ENCODE measurements at regions not wholly inside any gene's neighbourhood (a gene's known extent, or its start where the extent isn't known, plus 50 kb on each side); places are given as distances from the start of the nearest gene placed in this dataset.

- Histone ChIP-seq H3K4me3 (replicated peaks in 1 of 3; ENCODE audit: insufficient read depth in 1 of 3, low read depth in 2 of 3, low read length in 3 of 3) (no peak overlapping the region), H3K9ac (ENCODE audit: insufficient read depth, low read depth, low read length) (no peak overlapping the region), H3K79me2 (ENCODE audit: insufficient read depth, low read length) (no peaks in the 10 kb centered on the region), H3K4me2 (ENCODE audit: low read depth, low read length) (no peak overlapping the region), H3K27ac (ENCODE audit: extremely low read length, insufficient read depth, low read length) (no peak overlapping the region), H3K9me3 (ENCODE audit: low read length) (no peaks in the 10 kb centered on the region), H4K20me1 (ENCODE audit: insufficient read depth, low read length) (no peaks in the 10 kb centered on the region), H2AFZ (ENCODE audit: low read length) (no peak overlapping the region), H3K36me3 (replicated peaks in 1 of 2; ENCODE audit: control insufficient read depth in 1 of 2, insufficient read depth in 2 of 2, low read length in 2 of 2) (no peaks in the 10 kb centered on the region), H3K27me3 (ENCODE audit: control insufficient read depth in 1 of 2, insufficient read depth in 2 of 2, low read length in 2 of 2) (no peaks in the 10 kb centered on the region), H3K4me1 (ENCODE audit: insufficient read depth, low read length) (no peaks in the 10 kb centered on the region)
- WGBS (ENCODE audit: low lambda C conversion rate) = 16% methylated on average over 2 of the region's 2 CpGs
- in situ Hi-C loops (cut with HindIII; ENCODE audit: extremely low pct_ligation_motif_present, low pct_unique_long_range_greater_than_20kb) (no loop called here), intact Hi-C loops (cut with micrococcal nuclease; ENCODE audit: unreplicated experiment) (no loop called here)
- no peak for FAIRE-seq
- TF ChIP-seq FOXM1 (CRISPR knock-in tag; IDR thresholded peaks at IDR 0.05) = no peak
- no peak for TF ChIP-seq ZNF260 (CRISPR knock-in tag; IDR thresholded peaks at IDR 0.05; ENCODE audit: borderline replicate concordance, low read depth)
- TF ChIP-seq PLRG1 (conservative IDR thresholded peaks at IDR 0.05) = no peak
- no peak for TF ChIP-seq SIX4 (CRISPR knock-in tag; IDR thresholded peaks at IDR 0.05)
- no peak for TF ChIP-seq ELK4 (CRISPR knock-in tag; IDR thresholded peaks at IDR 0.05; ENCODE audit: borderline replicate concordance)
- TF ChIP-seq MAFG (CRISPR knock-in tag; IDR thresholded peaks at IDR 0.05) = no peak
- TF ChIP-seq, protein P1, sequence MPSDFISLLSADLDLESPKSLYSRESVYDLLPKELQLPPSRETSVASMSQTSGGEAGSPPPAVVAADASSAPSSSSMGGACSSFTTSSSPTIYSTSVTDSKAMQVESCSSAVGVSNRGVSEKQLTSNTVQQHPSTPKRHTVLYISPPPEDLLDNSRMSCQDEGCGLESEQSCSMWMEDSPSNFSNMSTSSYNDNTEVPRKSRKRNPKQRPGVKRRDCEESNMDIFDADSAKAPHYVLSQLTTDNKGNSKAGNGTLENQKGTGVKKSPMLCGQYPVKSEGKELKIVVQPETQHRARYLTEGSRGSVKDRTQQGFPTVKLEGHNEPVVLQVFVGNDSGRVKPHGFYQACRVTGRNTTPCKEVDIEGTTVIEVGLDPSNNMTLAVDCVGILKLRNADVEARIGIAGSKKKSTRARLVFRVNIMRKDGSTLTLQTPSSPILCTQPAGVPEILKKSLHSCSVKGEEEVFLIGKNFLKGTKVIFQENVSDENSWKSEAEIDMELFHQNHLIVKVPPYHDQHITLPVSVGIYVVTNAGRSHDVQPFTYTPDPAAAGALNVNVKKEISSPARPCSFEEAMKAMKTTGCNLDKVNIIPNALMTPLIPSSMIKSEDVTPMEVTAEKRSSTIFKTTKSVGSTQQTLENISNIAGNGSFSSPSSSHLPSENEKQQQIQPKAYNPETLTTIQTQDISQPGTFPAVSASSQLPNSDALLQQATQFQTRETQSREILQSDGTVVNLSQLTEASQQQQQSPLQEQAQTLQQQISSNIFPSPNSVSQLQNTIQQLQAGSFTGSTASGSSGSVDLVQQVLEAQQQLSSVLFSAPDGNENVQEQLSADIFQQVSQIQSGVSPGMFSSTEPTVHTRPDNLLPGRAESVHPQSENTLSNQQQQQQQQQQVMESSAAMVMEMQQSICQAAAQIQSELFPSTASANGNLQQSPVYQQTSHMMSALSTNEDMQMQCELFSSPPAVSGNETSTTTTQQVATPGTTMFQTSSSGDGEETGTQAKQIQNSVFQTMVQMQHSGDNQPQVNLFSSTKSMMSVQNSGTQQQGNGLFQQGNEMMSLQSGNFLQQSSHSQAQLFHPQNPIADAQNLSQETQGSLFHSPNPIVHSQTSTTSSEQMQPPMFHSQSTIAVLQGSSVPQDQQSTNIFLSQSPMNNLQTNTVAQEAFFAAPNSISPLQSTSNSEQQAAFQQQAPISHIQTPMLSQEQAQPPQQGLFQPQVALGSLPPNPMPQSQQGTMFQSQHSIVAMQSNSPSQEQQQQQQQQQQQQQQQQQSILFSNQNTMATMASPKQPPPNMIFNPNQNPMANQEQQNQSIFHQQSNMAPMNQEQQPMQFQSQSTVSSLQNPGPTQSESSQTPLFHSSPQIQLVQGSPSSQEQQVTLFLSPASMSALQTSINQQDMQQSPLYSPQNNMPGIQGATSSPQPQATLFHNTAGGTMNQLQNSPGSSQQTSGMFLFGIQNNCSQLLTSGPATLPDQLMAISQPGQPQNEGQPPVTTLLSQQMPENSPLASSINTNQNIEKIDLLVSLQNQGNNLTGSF (CRISPR knock-in tag; IDR thresholded peaks at IDR 0.05) = no peak
- TF ChIP-seq TAF1 (CRISPR knock-in tag; IDR thresholded peaks at IDR 0.05) = no peak
- no peak for TF ChIP-seq EED (CRISPR knock-in tag; IDR thresholded peaks at IDR 0.05)
- no peak for TF ChIP-seq NKX3-1 (CRISPR knock-in tag; IDR thresholded peaks at IDR 0.05)
- CTCF ChIA-PET (ENCODE audit: low intra/inter-chr PET ratio, low total read pairs) = no interaction called here
- POLR2A ChIA-PET = no interaction called here
- BruUV-seq (replicated peaks) = no TSS peak
- DNase-seq (ENCODE audit: low spot score) = no peak
- no peak for ATAC-seq
These were observed 258.1 kb upstream of the EDIL3 start for GRCh38 chr5:84642795-84643194.

Data from HepG2 (cell line).